RWPE1 (cell line): ENCODE measurements at regions not wholly inside any gene's neighbourhood (a gene's known extent, or its start where the extent isn't known, plus 50 kb on each side); places are given as distances from the start of the nearest gene placed in this dataset.

Source experiments
- CTCF ChIA-PET: fragments of 350-600 bp; sonication (Branson Sonifier 250); formaldehyde crosslinking; extraction: SDS; loops from one replicate; lab custom pipeline; 2021; lab: Yijun Ruan, JAX
- POLR2A ChIA-PET: fragments of 400-600 bp; formaldehyde crosslinking; extraction: SDS; loops from one replicate; lab custom pipeline; 2020; ENCODE audit warnings: antibody characterized with exemption; ENCODE audit not compliant: low non-redundant PET; lab: Yijun Ruan, JAX
- DNase-seq: peaks from one replicate; pipeline ENCODE4 v3.0.0; 2012; ENCODE audit warnings: low spot score
- H3K27ac ChIP-seq: fragments of 450-650 bp; 2 replicates; pipeline ENCODE4 v1.5.1; 2017
- CTCF ChIP-seq: fragments of 450-650 bp; conservative IDR thresholded peaks from 2 replicates; pipeline ENCODE4 v1.5.1; 2017; ENCODE audit warnings: low read depth, mild to moderate bottlenecking

GRCh38 chr13:79812070-79812850, 331.3 kb downstream of the NDFIP2 start:
- ChIA-PET CTCF (interaction anchor here (0.6 kb wide), 1 partner anchor 86 kb away, joined by 3 read pairs; no protein-coding TSS in a partner anchor), POLR2A (no interaction called here)
- no peak for TF ChIP-seq CTCF
- no peak overlapping the region for H3K27ac ChIP-seq
- no peak for DNase-seq

- no peak overlapping the region for H3K27ac ChIP-seq
- ChIA-PET POLR2A (no interaction called here), CTCF (interaction anchor here (0.6 kb wide), 1 partner anchor 751 kb away, joined by 7 read pairs; no protein-coding TSS in a partner anchor)
- no peak for DNase-seq
- TF ChIP-seq CTCF, result no peak
Observed at GRCh38 chr13:79811170-79811569, 330.2 kb downstream of the NDFIP2 start.

- TF ChIP-seq CTCF, result no peak
- peak; percentile 36 for DNase-seq
- CTCF ChIA-PET, result interaction anchor here (0.6 kb wide), 1 partner anchor 752 kb away, joined by 7 read pairs; no protein-coding TSS in a partner anchor
- H3K27ac ChIP-seq, result no peak overlapping the region
- POLR2A ChIA-PET, result no interaction called here
Observed at GRCh38 chr13:79810669-79811068, 329.7 kb downstream of the NDFIP2 start.

- no peak for DNase-seq
- CTCF ChIA-PET, result no interaction called here
- H3K27ac ChIP-seq, result no peak overlapping the region
- POLR2A ChIA-PET, result no interaction called here
- TF ChIP-seq CTCF, result no peak
Observed at GRCh38 chr13:79810018-79810417, 329.1 kb downstream of the NDFIP2 start.

- TF ChIP-seq CTCF, result no peak
- CTCF ChIA-PET, result interaction anchor here (0.7 kb wide), 1 partner anchor 246 kb away, joined by 3 read pairs; no protein-coding TSS in a partner anchor
- DNase-seq, result no peak
- no peak overlapping the region for H3K27ac ChIP-seq
- POLR2A ChIA-PET, result no interaction called here
Observed at GRCh38 chr13:79808475-79808874, 327.5 kb downstream of the NDFIP2 start.

- CTCF ChIA-PET, result no interaction called here
Observed at GRCh38 chr13:79807554-79807953, 326.6 kb downstream of the NDFIP2 start.

More at GRCh38 chr13:79807554-79807953, 326.6 kb downstream of the NDFIP2 start:
- no peak for TF ChIP-seq CTCF
- POLR2A ChIA-PET, result interaction anchor here (0.6 kb wide), 1 partner anchor 533 kb away, joined by 3 read pairs; the partner anchor contains the start of gene SPRY2
- no peak overlapping the region for H3K27ac ChIP-seq
- DNase-seq, result no peak
